ENCODE measurements at regions not wholly inside any gene's neighbourhood (a gene's known extent, or its start where the extent isn't known, plus 50 kb on each side); places are given as distances from the start of the nearest gene placed in this dataset.
"Not testable (repeated sequence)": the region's sequence is repeated elsewhere in the genome, so short reads cannot be mapped to it uniquely, and the experiment has no call there.

- intact Hi-C loops (cut with micrococcal nuclease): no loop called here
- Mint-ChIP-seq H3K4me1 (ENCODE audit: low read depth) (no peaks in the 10 kb centered on the region), H3K9me3 (peaks cover 10% of the 10 kb centered on the region), H3K27ac (no peak overlapping the region), H3K4me3 (ENCODE audit: low read depth) (no peak overlapping the region), H3K36me3 (ENCODE audit: low read depth) (no peaks in the 10 kb centered on the region), H3K27me3 (ENCODE audit: low read depth) (no peaks in the 10 kb centered on the region)
- no peak for DNase-seq (ENCODE audit: low spot score)
These were observed 683.1 kb upstream of the ZNF608 start for GRCh38 chr5:125429498-125429897.

- Mint-ChIP-seq H3K9me3 (peaks cover 28% of the 10 kb centered on the region), H3K4me1 (ENCODE audit: low read depth) (no peaks in the 10 kb centered on the region)
These were observed 687.0 kb upstream of the ZNF608 start for GRCh38 chr5:125433457-125433856.

GRCh38 chr5:125439243-125439642 is 692.8 kb upstream of the ZNF608 start:
- Mint-ChIP-seq H3K4me1 (ENCODE audit: low read depth) (no peaks in the 10 kb centered on the region), H3K27me3 (ENCODE audit: low read depth) (no peaks in the 10 kb centered on the region), H3K27ac (no peak overlapping the region), H3K36me3 (ENCODE audit: low read depth) (no peaks in the 10 kb centered on the region), H3K4me3 (ENCODE audit: low read depth) (no peak overlapping the region), H3K9me3 (peaks cover 53% of the 10 kb centered on the region)
- intact Hi-C loops (cut with micrococcal nuclease): no loop called here
- no peak for DNase-seq (ENCODE audit: low spot score)

More at GRCh38 chr5:125433457-125433856, 687.0 kb upstream of the ZNF608 start:
- intact Hi-C loops (cut with micrococcal nuclease): no loop called here
- Mint-ChIP-seq H3K36me3 (ENCODE audit: low read depth) (no peaks in the 10 kb centered on the region), H3K27me3 (ENCODE audit: low read depth) (no peaks in the 10 kb centered on the region), H3K27ac (no peak overlapping the region), H3K4me3 (ENCODE audit: low read depth) (no peak overlapping the region)
- no peak for DNase-seq (ENCODE audit: low spot score)

- Mint-ChIP-seq H3K36me3 (ENCODE audit: low read depth) (no peaks in the 10 kb centered on the region), H3K27me3 (ENCODE audit: low read depth) (no peaks in the 10 kb centered on the region), H3K9me3 (peaks cover 55% of the 10 kb centered on the region), H3K4me3 (ENCODE audit: low read depth) (no peak overlapping the region), H3K4me1 (ENCODE audit: low read depth) (no peaks in the 10 kb centered on the region), H3K27ac (no peak overlapping the region)
- DNase-seq (ENCODE audit: low spot score): no peak
- intact Hi-C loops (cut with micrococcal nuclease): no loop called here
These were observed 694.5 kb upstream of the ZNF608 start for GRCh38 chr5:125440905-125441304.

GRCh38 chr5:125446986-125447385 is 700.5 kb upstream of the ZNF608 start:
- Mint-ChIP-seq H3K4me1 (ENCODE audit: low read depth) (no peaks in the 10 kb centered on the region), H3K27me3 (ENCODE audit: low read depth) (no peaks in the 10 kb centered on the region), H3K36me3 (ENCODE audit: low read depth) (no peaks in the 10 kb centered on the region), H3K4me3 (ENCODE audit: low read depth) (no peak overlapping the region), H3K9me3 (peaks cover 21% of the 10 kb centered on the region), H3K27ac (no peak overlapping the region)
- intact Hi-C loops (cut with micrococcal nuclease): no loop called here
- no peak for DNase-seq (ENCODE audit: low spot score)

- H3K36me3 Mint-ChIP-seq (ENCODE audit: low read depth): no peaks in the 10 kb centered on the region
- no peak overlapping the region for H3K27ac Mint-ChIP-seq
- intact Hi-C loops (cut with micrococcal nuclease): no loop called here
- no peak for DNase-seq (ENCODE audit: low spot score)
- peaks cover 17% of the 10 kb centered on the region for H3K9me3 Mint-ChIP-seq
- H3K27me3 Mint-ChIP-seq (ENCODE audit: low read depth): no peaks in the 10 kb centered on the region
- H3K4me1 Mint-ChIP-seq (ENCODE audit: low read depth): no peaks in the 10 kb centered on the region
- no peak overlapping the region for H3K4me3 Mint-ChIP-seq (ENCODE audit: low read depth)
These were observed 704.3 kb upstream of the ZNF608 start for GRCh38 chr5:125450771-125451170.

- Mint-ChIP-seq H3K9me3 (peaks cover 21% of the 10 kb centered on the region), H3K27me3 (ENCODE audit: low read depth) (no peaks in the 10 kb centered on the region), H3K36me3 (ENCODE audit: low read depth) (no peaks in the 10 kb centered on the region), H3K27ac (no peak overlapping the region), H3K4me3 (ENCODE audit: low read depth) (no peak overlapping the region), H3K4me1 (ENCODE audit: low read depth) (no peaks in the 10 kb centered on the region)
- intact Hi-C loops (cut with micrococcal nuclease): no loop called here
- DNase-seq (ENCODE audit: low spot score): no peak
These were observed 705.2 kb upstream of the ZNF608 start for GRCh38 chr5:125451622-125452021.

- Mint-ChIP-seq H3K27ac (no peak overlapping the region), H3K4me3 (ENCODE audit: low read depth) (no peak overlapping the region), H3K9me3 (peaks cover 29% of the 10 kb centered on the region), H3K27me3 (ENCODE audit: low read depth) (no peaks in the 10 kb centered on the region), H3K36me3 (ENCODE audit: low read depth) (no peaks in the 10 kb centered on the region), H3K4me1 (ENCODE audit: low read depth) (no peaks in the 10 kb centered on the region)
- DNase-seq (ENCODE audit: low spot score): no peak
- intact Hi-C loops (cut with micrococcal nuclease): no loop called here
These were observed 706.6 kb upstream of the ZNF608 start for GRCh38 chr5:125452991-125453390.

- H3K9me3 Mint-ChIP-seq: peaks cover 34% of the 10 kb centered on the region
- H3K27me3 Mint-ChIP-seq (ENCODE audit: low read depth): no peaks in the 10 kb centered on the region
- no peaks in the 10 kb centered on the region for H3K4me1 Mint-ChIP-seq (ENCODE audit: low read depth)
- no peaks in the 10 kb centered on the region for H3K36me3 Mint-ChIP-seq (ENCODE audit: low read depth)
- H3K27ac Mint-ChIP-seq: no peak overlapping the region
- intact Hi-C loops (cut with micrococcal nuclease): no loop called here
- DNase-seq (ENCODE audit: low spot score): no peak
- no peak overlapping the region for H3K4me3 Mint-ChIP-seq (ENCODE audit: low read depth)
These were observed 708.6 kb upstream of the ZNF608 start for GRCh38 chr5:125455041-125455440.

- H3K4me1 Mint-ChIP-seq (ENCODE audit: low read depth); DNase-seq (ENCODE audit: low spot score); H3K27me3 Mint-ChIP-seq (ENCODE audit: low read depth); H3K36me3 Mint-ChIP-seq (ENCODE audit: low read depth); intact Hi-C loops (cut with micrococcal nuclease); H3K27ac Mint-ChIP-seq; H3K4me3 Mint-ChIP-seq (ENCODE audit: low read depth): not testable (repeated sequence)
- H3K9me3 Mint-ChIP-seq: peaks cover 39% of the 10 kb centered on the region
These were observed 709.6 kb upstream of the ZNF608 start for GRCh38 chr5:125456005-125456404.

- Mint-ChIP-seq H3K36me3 (ENCODE audit: low read depth) (no peaks in the 10 kb centered on the region), H3K27ac (no peak overlapping the region), H3K27me3 (ENCODE audit: low read depth) (no peaks in the 10 kb centered on the region), H3K9me3 (peaks cover 38% of the 10 kb centered on the region), H3K4me1 (ENCODE audit: low read depth) (no peaks in the 10 kb centered on the region), H3K4me3 (ENCODE audit: low read depth) (no peak overlapping the region)
- intact Hi-C loops (cut with micrococcal nuclease): no loop called here
- DNase-seq (ENCODE audit: low spot score): no peak
These were observed 711.2 kb upstream of the ZNF608 start for GRCh38 chr5:125457617-125458016.

- H3K27ac Mint-ChIP-seq; intact Hi-C loops (cut with micrococcal nuclease); H3K27me3 Mint-ChIP-seq (ENCODE audit: low read depth); DNase-seq (ENCODE audit: low spot score); H3K4me1 Mint-ChIP-seq (ENCODE audit: low read depth); H3K36me3 Mint-ChIP-seq (ENCODE audit: low read depth); H3K4me3 Mint-ChIP-seq (ENCODE audit: low read depth): not testable (repeated sequence)
- H3K9me3 Mint-ChIP-seq: peaks cover 36% of the 10 kb centered on the region
These were observed 712.5 kb upstream of the ZNF608 start for GRCh38 chr5:125458949-125459348.

- Mint-ChIP-seq H3K27ac (no peak overlapping the region), H3K4me1 (ENCODE audit: low read depth) (no peaks in the 10 kb centered on the region), H3K4me3 (ENCODE audit: low read depth) (no peak overlapping the region), H3K36me3 (ENCODE audit: low read depth) (no peaks in the 10 kb centered on the region), H3K9me3 (peaks cover 34% of the 10 kb centered on the region), H3K27me3 (ENCODE audit: low read depth) (no peaks in the 10 kb centered on the region)
- DNase-seq (ENCODE audit: low spot score): no peak
- intact Hi-C loops (cut with micrococcal nuclease): no loop called here
These were observed 715.2 kb upstream of the ZNF608 start for GRCh38 chr5:125461641-125462072.

- DNase-seq (ENCODE audit: low spot score): no peak
- no peak overlapping the region for H3K27ac Mint-ChIP-seq
- no peak overlapping the region for H3K4me3 Mint-ChIP-seq (ENCODE audit: low read depth)
- H3K4me1 Mint-ChIP-seq (ENCODE audit: low read depth): no peaks in the 10 kb centered on the region
- intact Hi-C loops (cut with micrococcal nuclease): no loop called here
- no peaks in the 10 kb centered on the region for H3K27me3 Mint-ChIP-seq (ENCODE audit: low read depth)
- peaks cover 26% of the 10 kb centered on the region for H3K9me3 Mint-ChIP-seq
- H3K36me3 Mint-ChIP-seq (ENCODE audit: low read depth): no peaks in the 10 kb centered on the region
These were observed 717.1 kb upstream of the ZNF608 start for GRCh38 chr5:125463466-125464092.

All from activated T-helper 2 cell treated with anti-CD3 and anti-CD28 coated beads, Interferon-gamma antibody, Interleukin-2, Interleukin-4, amounts not matched to agents 10 μg/mL and 5 μg/mL and 100 μg/mL, durations not matched to agents 14 hours and 24 hours and 36 hours (primary cell).